GM19463 (cell line): ENCODE measurements at regions not wholly inside any gene's neighbourhood (a gene's known extent, or its start where the extent isn't known, plus 50 kb on each side); places are given as distances from the start of the nearest gene placed in this dataset.
"Not testable (repeated sequence)": the region's sequence is repeated elsewhere in the genome, so short reads cannot be mapped to it uniquely, and the experiment has no call there.

Experiments used
- ATAC-seq: cut with Tn5 transposase; IDR thresholded peaks from one replicate; pipeline ENCODE4 v1.9.1; 2021; ENCODE audit warnings: mild to moderate bottlenecking, moderate library complexity; ENCODE audit not compliant: unreplicated experiment

DNA sequence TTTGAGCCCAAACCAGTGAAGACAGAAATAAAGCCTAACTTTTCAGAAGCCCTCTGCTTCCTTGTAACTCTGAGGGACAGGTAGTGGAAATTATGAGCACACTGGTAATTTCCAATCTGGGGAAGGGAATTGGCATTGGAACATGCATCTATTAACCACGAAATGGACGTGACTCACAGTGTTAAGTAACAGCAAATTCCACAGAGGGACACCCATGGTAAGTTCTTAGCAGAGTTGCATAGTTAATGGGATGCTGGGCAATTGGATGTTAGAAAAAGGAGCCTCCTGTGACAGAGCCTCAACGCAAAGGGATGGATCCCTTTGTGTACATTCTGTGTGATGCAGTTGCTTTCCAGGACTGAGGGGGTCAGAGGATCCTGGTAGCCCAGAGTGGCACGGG lies 168.6 kb downstream of the SEMA6D start:
- ATAC-seq: no peak

DNA sequence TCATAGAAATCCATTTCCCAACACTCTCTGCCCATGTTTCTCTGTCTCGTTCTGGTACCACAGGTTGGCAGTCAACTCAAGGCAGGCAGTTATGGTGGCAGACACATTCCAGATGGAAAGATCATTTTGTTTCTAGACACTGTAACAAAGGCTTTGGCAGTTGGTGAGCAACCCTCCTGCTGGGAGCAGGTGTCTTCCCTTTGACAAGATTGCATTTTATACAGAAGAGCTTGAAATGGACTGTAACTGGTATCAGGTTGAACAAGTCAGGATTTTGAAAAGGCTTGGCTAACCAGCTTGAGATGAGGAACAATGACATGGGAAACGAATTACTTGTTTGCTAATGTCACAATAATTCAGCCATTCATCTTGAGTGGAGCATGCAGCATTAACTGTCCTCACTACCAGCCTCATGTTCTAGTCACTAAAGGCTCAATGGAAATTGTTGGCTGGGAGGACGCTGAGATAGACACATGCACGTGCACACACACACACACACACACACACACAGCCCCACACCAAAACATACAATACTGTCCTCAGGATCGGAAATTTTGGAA lies 170.0 kb downstream of the SEMA6D start:
- no peak for ATAC-seq

DNA sequence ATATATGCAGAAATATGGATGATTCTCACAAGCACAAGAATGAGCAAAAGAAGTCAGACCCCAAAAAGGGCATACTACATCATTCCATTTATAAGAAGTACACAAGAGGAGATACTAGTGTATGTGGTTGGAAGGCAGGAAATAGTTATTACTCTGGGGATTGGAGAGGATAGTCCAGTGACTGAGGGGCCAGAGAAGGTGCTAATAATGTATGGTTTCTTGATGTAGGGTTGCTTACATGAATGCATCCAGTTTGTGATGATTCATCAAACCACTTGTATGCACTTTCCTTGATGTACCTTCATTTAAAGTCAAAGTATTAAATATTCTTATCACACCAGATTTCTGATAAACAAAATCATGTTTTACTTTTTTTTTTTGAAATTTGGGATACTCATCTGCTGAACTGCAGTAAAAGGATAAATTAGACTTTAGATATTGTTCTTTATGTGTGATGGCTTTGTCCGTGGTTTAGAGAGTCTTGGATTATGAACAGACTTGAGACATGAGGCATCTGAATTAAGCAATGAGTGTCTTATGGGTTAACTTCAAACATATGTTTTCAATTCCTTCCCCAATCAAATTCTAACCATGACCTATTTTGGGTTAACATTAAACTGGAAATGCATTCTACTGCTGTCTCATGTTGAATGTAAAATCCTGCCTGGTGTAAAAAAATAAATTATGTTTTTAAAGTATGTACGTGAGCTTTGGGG lies 171.2 kb downstream of the SEMA6D start:
- no peak for ATAC-seq

DNA sequence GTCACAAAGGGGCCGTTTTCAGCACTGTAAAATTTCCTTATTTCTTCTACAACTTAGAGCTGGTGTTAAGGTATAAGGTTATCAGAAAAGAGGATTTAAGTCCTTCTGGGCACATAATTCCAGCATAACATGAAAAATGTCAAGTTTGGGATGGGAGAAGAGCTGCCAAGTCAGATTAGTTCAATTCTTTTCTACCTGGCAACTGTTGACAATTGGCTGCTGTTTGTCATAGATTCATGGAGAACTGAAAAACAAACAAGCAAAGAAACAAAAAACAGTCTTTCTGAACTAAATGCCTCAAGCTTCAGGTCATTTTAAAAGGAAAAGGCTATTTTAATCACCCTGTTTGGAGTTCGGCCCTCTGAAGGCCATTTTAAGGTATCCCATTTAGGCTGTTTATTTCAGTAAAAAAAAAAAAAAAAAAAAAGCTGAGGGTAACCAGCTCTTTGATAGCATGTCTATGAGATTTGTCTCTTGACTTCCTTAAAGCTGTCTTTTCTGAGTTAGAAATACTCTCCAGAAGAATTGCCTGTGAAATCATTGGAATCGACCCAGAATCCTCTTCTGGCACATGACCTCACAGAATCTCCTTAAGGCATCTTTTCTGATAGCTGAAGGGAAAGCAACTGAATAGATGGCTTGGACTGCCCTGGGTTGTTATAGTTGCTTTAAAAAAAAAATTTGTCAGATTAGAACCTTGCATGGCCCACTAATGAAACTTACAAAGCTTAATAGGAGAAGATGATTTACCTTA lies 173.3 kb downstream of the SEMA6D start:
- ATAC-seq: no peak

DNA sequence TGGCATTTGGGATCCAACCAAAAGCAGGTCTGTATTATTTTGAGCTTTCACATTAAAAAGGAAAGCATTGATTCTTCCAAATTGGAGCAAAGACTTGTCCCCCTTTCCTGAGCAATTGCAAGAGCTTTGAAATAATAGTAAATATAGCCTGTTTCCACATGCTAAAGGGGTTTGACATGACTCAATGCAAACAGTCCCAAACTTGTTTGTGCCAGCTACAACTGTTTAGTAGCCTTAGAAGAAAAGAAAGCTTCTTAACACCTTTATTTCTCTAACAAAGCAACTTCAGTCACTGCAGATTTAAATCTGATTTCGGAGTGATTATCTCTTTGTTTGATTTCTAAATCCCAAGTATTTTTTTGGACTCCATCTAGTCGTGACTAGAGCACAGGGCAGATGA lies 180.2 kb downstream of the SEMA6D start:
- ATAC-seq: no peak

DNA sequence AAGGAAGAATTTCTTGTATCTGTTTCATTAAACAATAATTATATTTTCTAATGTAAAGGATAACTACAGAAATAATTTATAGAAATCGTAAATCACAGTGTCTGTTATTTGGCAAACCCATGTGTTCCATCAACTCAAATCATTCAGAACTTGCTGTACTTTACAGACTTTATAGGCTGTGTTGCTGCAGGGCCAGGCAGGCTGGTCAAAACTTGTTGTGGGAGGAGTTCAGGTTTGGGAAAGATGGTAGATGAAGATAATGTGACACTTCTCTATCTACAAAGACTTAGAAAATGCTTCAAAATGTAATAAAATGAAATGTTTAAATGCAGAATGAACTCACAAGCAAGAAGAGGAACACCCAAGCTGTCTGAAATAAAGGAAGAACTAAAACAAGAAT lies 183.4 kb downstream of the SEMA6D start:
- ATAC-seq: no peak

DNA sequence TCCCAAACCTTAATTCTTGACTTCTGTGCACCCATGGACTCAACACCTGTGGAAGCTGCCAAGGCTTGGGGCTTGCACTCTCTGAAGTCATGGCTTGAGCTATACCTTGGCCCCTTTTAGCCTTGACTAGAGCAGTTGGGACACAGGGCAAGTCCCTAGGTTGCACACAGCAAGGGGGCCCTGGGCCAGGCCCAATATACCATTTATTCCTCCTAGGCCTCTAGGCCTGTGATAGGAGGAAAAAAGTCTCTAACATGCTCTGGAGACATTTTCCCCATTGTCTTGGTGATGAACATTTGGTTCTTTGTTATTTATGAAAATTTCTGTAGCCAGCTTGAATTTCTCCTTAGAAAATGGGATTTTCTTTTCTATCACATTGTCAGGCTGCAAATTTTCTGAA lies 186.1 kb downstream of the SEMA6D start:
- ATAC-seq: no peak

DNA sequence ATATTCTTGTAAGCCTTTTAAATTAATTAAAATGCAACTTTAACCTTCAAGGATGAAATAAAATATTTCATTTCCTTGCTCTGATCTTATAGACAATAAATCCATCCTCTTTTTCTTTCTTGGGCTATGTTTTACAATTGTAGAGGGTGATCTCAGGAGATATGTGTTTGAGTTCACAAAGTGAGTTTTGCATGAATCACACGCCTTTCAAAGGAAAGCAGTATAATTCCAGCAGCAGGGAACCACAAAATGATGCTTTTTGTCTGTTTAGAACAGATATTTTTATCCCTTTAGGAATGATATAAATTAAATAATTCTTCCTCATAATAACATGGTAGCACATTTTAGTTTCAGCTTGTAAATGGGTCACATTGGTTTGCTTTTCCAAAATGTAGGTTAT lies 191.2 kb downstream of the SEMA6D start:
- ATAC-seq: no peak

DNA sequence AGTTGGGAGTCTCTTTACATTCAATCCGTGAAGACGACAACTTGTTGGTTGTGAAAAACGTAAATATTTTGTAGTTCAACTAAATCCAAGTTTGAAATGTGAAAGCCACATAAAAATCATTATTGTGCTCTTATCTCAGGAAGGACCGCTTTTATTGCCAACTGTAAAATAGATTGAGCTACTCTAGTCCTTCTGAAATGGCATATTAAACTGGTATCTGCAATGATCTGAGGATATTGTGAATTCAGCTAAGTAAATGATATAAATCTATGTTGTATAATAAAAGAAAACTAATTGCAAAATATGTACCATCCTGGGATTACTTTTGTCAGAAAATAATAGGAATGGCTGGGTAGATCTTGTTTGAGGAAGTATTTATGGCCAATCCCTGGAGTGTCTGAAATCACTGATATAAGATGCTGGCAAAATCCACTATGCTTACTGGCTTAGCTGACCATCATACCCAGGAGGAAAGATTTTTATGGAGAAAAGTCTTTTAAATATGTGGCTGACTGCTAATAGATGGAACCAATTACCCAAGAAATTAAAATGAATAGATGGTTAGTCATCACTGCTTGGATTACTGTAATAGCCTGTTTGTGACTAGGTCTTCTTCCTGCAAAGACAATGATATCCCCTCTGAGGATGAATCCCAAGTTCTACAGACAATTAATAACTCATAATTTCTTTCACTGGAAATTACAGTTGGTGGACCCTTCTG lies 191.8 kb downstream of the SEMA6D start:
- no peak for ATAC-seq

DNA sequence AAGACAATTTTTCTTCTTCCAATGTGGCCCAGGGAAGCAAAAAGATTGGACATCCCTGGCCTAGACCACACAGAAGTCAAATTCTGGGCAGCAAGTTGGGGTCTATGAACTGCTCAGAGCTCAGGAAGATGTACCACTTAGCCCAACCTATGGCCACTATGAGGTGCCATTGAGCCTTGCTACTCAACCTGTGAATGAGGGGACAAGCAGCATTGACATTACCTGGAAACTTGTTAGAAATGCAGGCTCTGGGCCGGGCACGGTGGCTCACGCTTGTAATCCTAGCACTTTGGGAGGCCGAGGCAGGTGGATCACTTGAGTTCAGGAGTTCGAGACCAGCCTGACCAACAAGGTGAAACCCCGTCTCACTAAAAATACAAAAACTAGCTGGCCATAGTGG lies 195.6 kb downstream of the SEMA6D start:
- not testable (repeated sequence) for ATAC-seq

DNA sequence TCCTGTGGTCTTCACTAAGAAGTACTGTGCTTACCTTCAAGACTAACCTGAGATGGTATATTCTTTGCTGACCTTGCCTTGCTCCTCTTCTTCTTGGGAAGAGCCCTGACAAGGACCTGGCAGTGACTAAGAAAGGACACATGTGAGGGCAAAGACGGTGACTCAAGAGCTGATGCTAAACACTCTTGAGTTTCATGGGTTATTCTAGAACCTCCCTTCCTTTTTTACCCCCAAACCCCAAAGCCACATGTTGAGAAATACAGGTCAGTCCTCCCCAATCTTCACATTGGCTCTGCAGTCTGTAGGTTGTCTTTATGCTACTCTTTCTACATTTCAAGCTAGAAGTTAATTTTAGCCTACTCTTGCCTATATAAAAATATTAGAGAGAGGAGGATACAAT lies 200.6 kb downstream of the SEMA6D start:
- ATAC-seq: no peak

DNA sequence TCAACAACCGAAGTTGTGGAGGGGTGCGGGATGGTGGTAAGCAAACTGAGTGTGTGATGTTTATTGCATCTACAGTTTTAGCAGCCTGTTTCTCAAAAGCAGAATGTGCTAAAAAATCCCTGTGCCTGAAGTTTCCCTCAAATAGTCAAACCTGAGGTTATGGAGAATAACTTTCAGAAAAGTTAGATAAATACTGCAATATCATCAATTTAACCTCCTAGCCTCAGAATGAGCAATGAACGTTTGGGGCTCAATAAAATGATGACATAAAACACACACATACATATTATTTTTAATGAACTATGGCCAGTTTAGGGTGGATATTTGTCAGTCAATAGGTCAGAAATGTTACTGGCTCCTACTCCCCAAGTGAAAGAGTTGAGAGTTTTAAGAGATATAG lies 201.6 kb downstream of the SEMA6D start:
- ATAC-seq: no peak

DNA sequence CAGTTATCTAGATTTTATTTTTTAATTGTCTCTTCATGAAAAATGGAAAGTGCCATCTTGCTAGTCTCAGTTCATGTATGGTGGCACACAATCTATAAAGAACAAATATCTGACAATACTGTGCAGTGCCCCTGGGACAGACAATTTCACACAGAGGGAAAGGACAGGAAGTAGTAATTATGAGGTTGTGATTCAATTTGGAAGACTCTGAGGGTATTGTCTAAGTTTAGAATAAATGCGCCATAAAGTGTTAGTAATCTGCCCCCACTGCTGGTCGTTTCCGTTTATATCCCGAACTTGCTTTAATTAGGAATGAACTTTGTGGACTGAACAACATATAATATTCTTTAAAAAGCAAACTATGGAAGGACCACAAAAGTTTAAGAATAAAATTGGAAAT lies 196.4 kb upstream of the SLC24A5 start:
- no peak for ATAC-seq

DNA sequence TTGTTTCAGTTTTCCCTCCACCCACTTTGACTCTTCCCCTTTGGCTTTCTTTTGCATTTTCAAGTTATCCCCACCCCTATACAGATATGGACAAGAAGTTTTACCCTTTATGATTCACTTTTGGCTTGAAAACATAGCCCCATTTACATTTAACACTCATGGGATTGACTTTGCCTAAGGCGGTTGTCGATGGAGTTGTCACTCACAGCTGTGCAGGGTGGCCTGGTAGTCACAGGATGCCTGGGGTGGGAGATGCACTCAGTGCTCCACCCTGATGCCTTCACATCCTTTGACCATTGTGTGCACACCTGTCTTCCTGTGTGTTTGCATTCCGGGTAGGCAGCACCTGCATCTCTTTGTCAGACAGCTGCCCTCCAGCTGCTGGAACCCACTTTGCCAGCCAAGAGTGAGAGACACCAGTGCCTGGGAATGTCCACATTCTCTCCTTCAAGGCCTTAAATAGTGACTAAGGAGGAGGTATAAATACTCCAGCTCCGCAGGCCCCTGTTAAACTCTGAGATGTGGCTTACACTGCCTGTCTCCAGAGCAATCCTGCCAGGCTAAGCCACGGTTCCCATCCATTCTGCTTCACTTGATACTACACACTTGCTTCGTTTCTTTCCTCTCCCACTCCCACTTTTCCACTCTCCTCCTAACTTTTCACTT lies 191.5 kb upstream of the SLC24A5 start:
- ATAC-seq: no peak

DNA sequence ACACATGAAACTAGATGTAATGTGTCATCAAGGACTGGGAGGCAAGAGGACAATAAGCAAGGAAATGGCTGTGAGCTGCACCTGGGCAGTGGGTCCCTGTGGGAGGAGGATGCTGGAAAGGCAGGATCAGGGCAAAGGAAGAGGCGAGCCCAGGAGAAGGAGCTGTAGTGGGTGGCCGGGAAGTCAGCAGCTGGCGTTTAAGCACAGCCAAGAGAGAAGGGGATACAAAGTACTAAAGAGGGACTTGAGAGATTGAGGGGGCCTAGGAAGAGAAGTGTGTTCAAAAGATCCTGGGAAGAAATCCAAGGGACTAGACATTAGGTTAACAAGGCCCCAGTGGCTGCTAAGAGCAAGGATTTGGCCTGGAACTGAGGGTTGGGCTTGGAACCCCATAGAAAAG lies 188.5 kb upstream of the SLC24A5 start:
- ATAC-seq: no peak

DNA sequence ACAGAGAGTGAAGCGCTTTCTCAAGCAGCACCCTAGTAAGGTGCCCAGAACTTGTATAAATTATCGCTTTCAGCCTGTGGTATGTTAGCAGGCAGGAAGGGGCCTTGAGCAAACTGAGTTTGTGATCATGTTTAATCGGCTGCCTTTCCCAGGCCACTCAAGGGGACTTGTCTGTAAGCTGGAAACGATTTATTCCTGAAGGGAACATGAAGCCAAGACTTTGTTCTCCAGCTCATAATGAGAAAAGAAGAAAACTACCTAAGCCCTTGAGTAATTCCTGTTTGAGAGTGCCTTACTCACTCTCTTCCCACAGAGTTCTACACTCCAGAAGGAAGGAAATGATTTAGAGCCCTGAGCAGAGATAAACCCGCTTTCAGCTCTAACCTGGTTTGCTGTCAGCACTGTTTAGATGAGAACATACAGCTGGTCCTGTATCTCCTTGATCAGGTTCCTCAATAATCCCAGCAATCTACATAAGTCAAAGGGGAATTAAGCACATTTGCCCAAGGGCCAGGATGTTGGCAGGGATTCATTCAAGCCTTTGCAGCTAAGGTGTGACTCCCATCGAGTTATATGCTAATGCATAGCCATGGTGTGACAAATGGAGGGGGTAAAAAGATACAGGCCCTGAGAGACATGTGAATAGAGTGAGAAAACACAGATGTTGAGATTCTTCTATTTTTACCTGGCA lies 187.7 kb upstream of the SLC24A5 start:
- ATAC-seq: no peak

DNA sequence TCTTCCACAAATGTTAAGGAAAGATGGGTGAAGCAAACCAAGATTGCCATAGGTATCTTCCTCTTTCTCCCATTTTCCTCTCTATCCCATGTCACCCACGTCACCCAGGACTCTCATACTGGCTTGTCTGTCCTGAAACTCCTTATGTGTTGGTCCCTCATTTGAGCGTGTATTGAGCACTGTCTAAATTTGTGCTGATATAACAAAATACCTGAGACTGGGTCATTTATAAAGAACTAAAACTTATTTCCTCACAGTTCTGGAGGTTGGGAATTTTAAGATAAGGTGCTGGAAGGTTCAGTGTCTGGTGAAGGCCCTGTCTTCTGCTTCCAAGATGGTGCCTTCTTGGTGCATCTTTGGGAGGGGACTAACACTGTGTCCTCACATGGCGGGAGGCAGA lies 186.9 kb upstream of the SLC24A5 start:
- no peak for ATAC-seq

DNA sequence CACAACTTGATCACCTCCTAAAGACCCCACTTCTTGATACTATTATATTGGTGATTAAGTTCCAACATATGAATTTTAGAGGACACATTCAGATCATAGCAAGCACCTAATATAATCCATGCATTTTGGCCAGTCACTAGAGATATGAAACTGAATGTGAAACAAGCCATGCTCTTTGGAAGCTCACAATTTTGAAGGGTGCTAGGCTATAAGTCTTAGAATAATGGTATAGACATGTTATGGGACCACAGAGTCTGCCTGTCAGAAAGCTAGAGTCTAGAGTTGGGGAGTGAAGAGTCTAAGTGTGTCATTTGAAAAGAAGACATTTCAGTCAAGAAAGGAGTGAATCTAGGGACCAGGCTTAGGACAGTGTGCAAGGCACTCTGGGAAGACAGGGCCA lies 186.4 kb upstream of the SLC24A5 start:
- ATAC-seq: no peak

DNA sequence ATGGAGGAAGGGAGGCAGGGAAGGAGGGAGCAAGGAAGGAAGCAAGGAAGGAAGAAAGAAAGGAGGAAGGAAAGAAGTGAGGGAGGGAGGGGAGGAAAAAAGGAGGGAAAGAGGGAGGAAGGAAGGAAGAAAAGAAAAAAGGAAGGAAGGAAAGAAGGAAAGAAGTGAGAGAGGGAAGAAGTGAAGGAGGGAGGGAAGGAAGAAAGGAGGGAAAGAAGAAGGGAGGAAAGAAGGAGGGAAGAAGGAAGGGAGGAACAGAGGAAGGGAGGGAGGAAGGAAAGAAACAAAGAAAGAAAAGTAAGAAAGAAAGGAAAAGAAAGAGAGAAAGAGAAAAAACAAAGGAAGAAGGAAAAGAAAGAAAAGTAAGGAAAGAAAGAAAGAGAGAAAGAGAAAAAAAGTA lies 183.0 kb upstream of the SLC24A5 start:
- no peak for ATAC-seq

DNA sequence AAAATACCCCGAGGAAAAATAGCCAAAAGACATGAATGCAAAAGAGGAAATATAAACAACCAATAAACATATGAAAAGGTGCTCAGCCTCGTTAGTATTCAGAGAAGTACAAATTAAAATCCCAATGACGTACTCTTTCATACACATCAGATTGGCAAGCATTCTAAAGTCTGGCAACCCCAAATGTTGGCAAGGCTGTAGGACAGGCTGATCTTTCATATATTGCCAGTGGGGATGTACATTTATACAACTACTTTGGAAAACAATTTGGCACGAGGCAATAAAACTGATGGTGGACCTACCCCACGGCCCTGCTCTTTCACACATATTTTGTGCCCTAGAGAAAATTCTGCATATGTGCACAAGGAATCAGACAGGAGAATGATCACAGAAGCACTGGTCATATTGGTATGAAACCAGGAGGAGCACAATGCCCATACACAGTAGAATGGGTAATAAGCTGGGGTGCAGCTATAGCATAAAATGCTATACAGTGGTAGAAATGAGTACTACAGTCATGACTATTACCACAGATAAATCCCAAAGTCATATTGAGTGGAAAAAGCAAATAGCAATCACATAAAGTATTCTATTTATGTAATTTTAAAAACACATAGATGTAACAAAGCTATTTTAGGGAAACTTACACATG lies 176.0 kb upstream of the SLC24A5 start:
- ATAC-seq: no peak
